HepG2 (cell line): ENCODE measurements at regions not wholly inside any gene's neighbourhood (a gene's known extent, or its start where the extent isn't known, plus 50 kb on each side); places are given as distances from the start of the nearest gene placed in this dataset.

Source experiments
- AGO2 ChIP-seq: fragments of 200-400 bp; formaldehyde crosslinking; optimal IDR thresholded peaks from 2 replicates; pipeline ENCODE3; 2017; ENCODE audit warnings: mild to moderate bottlenecking, low read depth, low read length, moderate library complexity
- ATM ChIP-seq: fragments of 450-650 bp; IDR thresholded peaks from 2 replicates; pipeline ENCODE4 v1.7.1; 2017; ENCODE audit warnings: mild to moderate bottlenecking, borderline replicate concordance
- CENPX ChIP-seq: sonication (generic); formaldehyde crosslinking; IDR thresholded peaks from 2 replicates; pipeline ENCODE4 v1.9.0; 2021; ENCODE audit warnings: mild to moderate bottlenecking, missing genetic modification reagents, moderate library complexity
- ERF ChIP-seq: IDR thresholded peaks from 2 replicates; pipeline ENCODE4 v1.6.1; 2018; ENCODE audit warnings: missing biosample characterization, missing genetic modification reagents
- FOSL2 ChIP-seq: sonication (generic); formaldehyde crosslinking; IDR thresholded peaks from 2 replicates; pipeline ENCODE4 v1.4.0; 2020; ENCODE audit warnings: missing genetic modification reagents
- MXI1 ChIP-seq: IDR thresholded peaks from 3 replicates; pipeline ENCODE4 v1.6.1; 2012; ENCODE audit warnings: low read depth, low read length, inconsistent platforms, borderline replicate concordance
- NCOA2 ChIP-seq: sonication (generic); formaldehyde crosslinking; IDR thresholded peaks from 2 replicates; pipeline ENCODE4 v1.8.0; 2022; ENCODE audit warnings: inconsistent platforms
- PPARG ChIP-seq: conservative IDR thresholded peaks from 2 replicates; pipeline ENCODE4 v1.6.1; 2016; ENCODE audit warnings: missing biosample characterization, missing genetic modification reagents
- SKI ChIP-seq: fragments of 450-650 bp; IDR thresholded peaks from one replicate; pipeline ENCODE4 v1.6.1; 2018; ENCODE audit warnings: mild to moderate bottlenecking; ENCODE audit not compliant: partially characterized antibody
- SOX13 ChIP-seq, 3 experiments: fragments of 450-650 bp in 1 of 3; sonication (generic) in 1 of 3; formaldehyde crosslinking in 1 of 3; IDR thresholded peaks in 2 of 3; conservative IDR thresholded peaks in 1 of 3; 2 replicates each; pipeline versions ENCODE4 v1.5.0 to v1.6.1; 2016 to 2020; ENCODE audit warnings: antibody characterized with exemption in 1 of 3, mild to moderate bottlenecking in 1 of 3, missing compliant biosample characterization in 1 of 3, missing genetic modification reagents in 1 of 3, moderate library complexity in 1 of 3
- SRF ChIP-seq: IDR thresholded peaks from 2 replicates; pipeline ENCODE4 v1.6.1; 2011; ENCODE audit warnings: mild to moderate bottlenecking, low read depth, low read length, moderate library complexity
- TOE1 ChIP-seq: sonication (generic); formaldehyde crosslinking; IDR thresholded peaks from 2 replicates; pipeline ENCODE4 v1.4.0; 2020; ENCODE audit warnings: mild to moderate bottlenecking, missing genetic modification reagents
- TP53 ChIP-seq: sonication (generic); formaldehyde crosslinking; conservative IDR thresholded peaks from 2 replicates; pipeline ENCODE4 v1.4.0; 2020; ENCODE audit warnings: missing genetic modification reagents
- YEATS2 ChIP-seq: sonication (generic); formaldehyde crosslinking; IDR thresholded peaks from 2 replicates; pipeline ENCODE4 v1.4.0; 2020; ENCODE audit warnings: missing genetic modification reagents, borderline replicate concordance
- ZBTB21 ChIP-seq: sonication (generic); formaldehyde crosslinking; IDR thresholded peaks from 2 replicates; pipeline ENCODE4 v1.4.0; 2020; ENCODE audit warnings: missing genetic modification reagents
- ZFX ChIP-seq: sonication (generic); formaldehyde crosslinking; IDR thresholded peaks from 2 replicates; pipeline ENCODE4 v1.4.0; 2020; ENCODE audit warnings: mild to moderate bottlenecking, low read depth, missing genetic modification reagents, moderate library complexity
- ZNF205 ChIP-seq: IDR thresholded peaks from 2 replicates; pipeline ENCODE4 v1.6.1; 2018; ENCODE audit warnings: missing biosample characterization, missing genetic modification reagents
- ZNF326 ChIP-seq: sonication (generic); formaldehyde crosslinking; IDR thresholded peaks from 2 replicates; pipeline ENCODE4 v1.4.0; 2020; ENCODE audit warnings: missing genetic modification reagents, borderline replicate concordance
- ZNF552 ChIP-seq: sonication (generic); formaldehyde crosslinking; IDR thresholded peaks from 2 replicates; pipeline ENCODE4 v1.9.0; 2022; ENCODE audit warnings: missing genetic modification reagents, mild to moderate bottlenecking, borderline replicate concordance
- ZNF558 ChIP-seq: sonication (generic); formaldehyde crosslinking; IDR thresholded peaks from 2 replicates; pipeline ENCODE4 v1.9.0; 2022; ENCODE audit warnings: mild to moderate bottlenecking, missing genetic modification reagents, borderline replicate concordance
- ZNF570 ChIP-seq: sonication (generic); formaldehyde crosslinking; IDR thresholded peaks from 2 replicates; pipeline ENCODE4 v1.4.0; 2020; ENCODE audit warnings: mild to moderate bottlenecking, missing genetic modification reagents, borderline replicate concordance
- ZNF614 ChIP-seq: IDR thresholded peaks from 2 replicates; pipeline ENCODE4 v1.6.1; 2018; ENCODE audit warnings: missing biosample characterization, missing genetic modification reagents, inconsistent platforms, borderline replicate concordance
- ZNF709 ChIP-seq: sonication (generic); formaldehyde crosslinking; IDR thresholded peaks from 2 replicates; pipeline ENCODE4 v1.5.0; 2020; ENCODE audit warnings: mild to moderate bottlenecking, missing genetic modification reagents
- ZSCAN20 ChIP-seq: sonication (generic); formaldehyde crosslinking; IDR thresholded peaks from 2 replicates; pipeline ENCODE4 v1.4.0; 2020; ENCODE audit warnings: missing genetic modification reagents, mild to moderate bottlenecking, borderline replicate concordance
- TF ChIP-seq, protein P1 (sequence below): sonication (generic); formaldehyde crosslinking; IDR thresholded peaks from 2 replicates; pipeline ENCODE4 v1.8.0; 2022; ENCODE audit warnings: mild to moderate bottlenecking, missing genetic modification reagents, moderate library complexity
- TF ChIP-seq, protein P2 (sequence below): sonication (generic); formaldehyde crosslinking; IDR thresholded peaks from 2 replicates; pipeline ENCODE4 v1.5.0; 2020; ENCODE audit warnings: mild to moderate bottlenecking, missing genetic modification reagents
- TF ChIP-seq, protein P3 (sequence below): IDR thresholded peaks from 2 replicates; pipeline ENCODE4 v1.6.1; 2012; ENCODE audit warnings: low read depth, low read length, improper control_type of control experiment

DNA sequence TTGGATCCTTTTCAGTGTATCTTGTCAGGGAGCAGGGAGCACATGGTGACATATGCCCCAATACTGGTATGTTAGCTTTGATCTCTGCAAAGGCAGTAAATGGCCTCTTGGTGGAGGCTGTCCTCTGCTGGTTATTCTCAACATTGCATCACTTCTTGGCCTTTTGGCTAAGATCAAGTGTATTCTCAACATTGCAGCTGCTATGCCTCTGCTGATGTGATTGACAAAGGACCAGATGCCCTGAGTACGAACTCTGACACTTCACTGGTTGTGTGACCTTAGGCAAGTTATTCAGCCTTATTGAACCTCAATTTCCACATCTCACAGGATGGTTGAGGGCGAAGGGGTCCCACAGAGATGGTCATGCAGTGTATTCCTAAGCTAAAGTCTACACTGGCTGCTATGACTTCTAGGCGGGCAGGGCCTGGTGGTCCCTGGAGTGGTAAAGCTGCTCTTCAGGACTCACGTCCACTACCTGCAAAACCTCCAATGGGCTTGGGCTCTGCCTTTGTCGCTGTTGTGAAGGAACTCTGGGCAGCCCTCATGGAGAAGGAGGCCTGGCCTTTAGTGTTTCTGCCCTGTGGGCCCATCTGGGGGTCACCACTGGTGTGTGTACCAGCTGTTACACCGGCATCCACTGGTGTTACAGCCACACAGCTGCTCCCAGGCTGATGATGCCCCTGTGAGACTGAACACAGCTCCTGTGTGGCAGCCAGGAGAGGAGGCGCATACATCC lies 64.8 kb downstream of the DNTTIP2 start (continued):
- no peak for TF ChIP-seq SOX13 (IDR thresholded peaks at IDR 0.05)
- TF ChIP-seq SOX13 (CRISPR knock-in tag; conservative IDR thresholded peaks at IDR 0.05 in 1 of 2, IDR thresholded peaks at IDR 0.05 in 1 of 2), result peak in 1 of 2 experiments; percentile 58; a peak in 2 of 4 replicates
- no peak for TF ChIP-seq ZNF709 (CRISPR knock-in tag)
- no peak for TF ChIP-seq ZFX (CRISPR knock-in tag)
- TF ChIP-seq CENPX (CRISPR knock-in tag), result no peak
- no peak for TF ChIP-seq ATM
- TF ChIP-seq, protein P1, sequence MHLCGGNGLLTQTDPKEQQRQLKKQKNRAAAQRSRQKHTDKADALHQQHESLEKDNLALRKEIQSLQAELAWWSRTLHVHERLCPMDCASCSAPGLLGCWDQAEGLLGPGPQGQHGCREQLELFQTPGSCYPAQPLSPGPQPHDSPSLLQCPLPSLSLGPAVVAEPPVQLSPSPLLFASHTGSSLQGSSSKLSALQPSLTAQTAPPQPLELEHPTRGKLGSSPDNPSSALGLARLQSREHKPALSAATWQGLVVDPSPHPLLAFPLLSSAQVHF, result no peak
- TF ChIP-seq ZSCAN20 (CRISPR knock-in tag), result no peak
- TF ChIP-seq, protein P2, sequence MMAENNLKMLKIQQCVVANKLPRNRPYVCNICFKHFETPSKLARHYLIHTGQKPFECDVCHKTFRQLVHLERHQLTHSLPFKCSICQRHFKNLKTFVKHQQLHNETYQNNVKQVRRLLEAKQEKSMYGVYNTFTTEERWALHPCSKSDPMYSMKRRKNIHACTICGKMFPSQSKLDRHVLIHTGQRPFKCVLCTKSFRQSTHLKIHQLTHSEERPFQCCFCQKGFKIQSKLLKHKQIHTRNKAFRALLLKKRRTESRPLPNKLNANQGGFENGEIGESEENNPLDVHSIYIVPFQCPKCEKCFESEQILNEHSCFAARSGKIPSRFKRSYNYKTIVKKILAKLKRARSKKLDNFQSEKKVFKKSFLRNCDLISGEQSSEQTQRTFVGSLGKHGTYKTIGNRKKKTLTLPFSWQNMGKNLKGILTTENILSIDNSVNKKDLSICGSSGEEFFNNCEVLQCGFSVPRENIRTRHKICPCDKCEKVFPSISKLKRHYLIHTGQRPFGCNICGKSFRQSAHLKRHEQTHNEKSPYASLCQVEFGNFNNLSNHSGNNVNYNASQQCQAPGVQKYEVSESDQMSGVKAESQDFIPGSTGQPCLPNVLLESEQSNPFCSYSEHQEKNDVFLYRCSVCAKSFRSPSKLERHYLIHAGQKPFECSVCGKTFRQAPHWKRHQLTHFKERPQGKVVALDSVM (CRISPR knock-in tag), result peak; percentile 42; the same call in 1 of the 2 replicates
- peak; percentile 82; the same call in 1 of the 2 replicates for TF ChIP-seq ZNF205 (CRISPR knock-in tag)
- TF ChIP-seq ZNF558 (CRISPR knock-in tag), result no peak
- peak; percentile 31; the same call in 1 of the 2 replicates for TF ChIP-seq YEATS2 (CRISPR knock-in tag)
- no peak for TF ChIP-seq ZNF552 (CRISPR knock-in tag)
- 0 out of 2 replicates have a peak, but pooled peaks have one; percentile 37 for TF ChIP-seq ERF
- TF ChIP-seq, protein P3, sequence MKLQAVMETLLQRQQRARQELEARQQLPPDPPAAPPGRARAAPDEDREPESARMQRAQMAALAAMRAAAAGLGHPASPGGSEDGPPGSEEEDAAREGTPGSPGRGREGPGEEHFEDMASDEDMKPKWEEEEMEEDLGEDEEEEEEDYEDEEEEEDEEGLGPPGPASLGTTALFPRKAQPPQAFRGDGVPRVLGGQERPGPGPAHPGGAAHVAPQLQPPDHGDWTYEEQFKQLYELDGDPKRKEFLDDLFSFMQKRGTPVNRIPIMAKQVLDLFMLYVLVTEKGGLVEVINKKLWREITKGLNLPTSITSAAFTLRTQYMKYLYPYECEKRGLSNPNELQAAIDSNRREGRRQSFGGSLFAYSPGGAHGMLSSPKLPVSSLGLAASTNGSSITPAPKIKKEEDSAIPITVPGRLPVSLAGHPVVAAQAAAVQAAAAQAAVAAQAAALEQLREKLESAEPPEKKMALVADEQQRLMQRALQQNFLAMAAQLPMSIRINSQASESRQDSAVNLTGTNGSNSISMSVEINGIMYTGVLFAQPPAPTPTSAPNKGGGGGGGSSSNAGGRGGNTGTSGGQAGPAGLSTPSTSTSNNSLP, result peak; percentile 66; the same call in 1 of the 2 replicates
- no peak for TF ChIP-seq AGO2
- no peak for TF ChIP-seq ZNF570 (CRISPR knock-in tag)
- TF ChIP-seq PPARG (CRISPR knock-in tag), result peak; percentile 93
- TF ChIP-seq ZNF614 (CRISPR knock-in tag), result 0 out of 2 replicates have a peak, but pooled peaks have one; percentile 41
- TF ChIP-seq SRF, result no peak
- TF ChIP-seq ZBTB21 (CRISPR knock-in tag), result no peak
- 0 out of 2 replicates have a peak, but pooled peaks have one; percentile 47 for TF ChIP-seq NCOA2
- no peak for TF ChIP-seq SKI
- TF ChIP-seq TP53 (CRISPR knock-in tag), result 0 out of 2 replicates have a peak, but pooled peaks have one; percentile 53
- TF ChIP-seq ZNF326 (CRISPR knock-in tag), result no peak
- TF ChIP-seq TOE1, result no peak
- TF ChIP-seq MXI1, result peak; percentile 59; the same call in 2 of the 3 replicates
- TF ChIP-seq FOSL2 (CRISPR knock-in tag), result peak; percentile 59
